ENCODE measurements at regions not wholly inside any gene's neighbourhood (a gene's known extent, or its start where the extent isn't known, plus 50 kb on each side); places are given as distances from the start of the nearest gene placed in this dataset.
"Not testable (repeated sequence)": the region's sequence is repeated elsewhere in the genome, so short reads cannot be mapped to it uniquely, and the experiment has no call there.

DNA sequence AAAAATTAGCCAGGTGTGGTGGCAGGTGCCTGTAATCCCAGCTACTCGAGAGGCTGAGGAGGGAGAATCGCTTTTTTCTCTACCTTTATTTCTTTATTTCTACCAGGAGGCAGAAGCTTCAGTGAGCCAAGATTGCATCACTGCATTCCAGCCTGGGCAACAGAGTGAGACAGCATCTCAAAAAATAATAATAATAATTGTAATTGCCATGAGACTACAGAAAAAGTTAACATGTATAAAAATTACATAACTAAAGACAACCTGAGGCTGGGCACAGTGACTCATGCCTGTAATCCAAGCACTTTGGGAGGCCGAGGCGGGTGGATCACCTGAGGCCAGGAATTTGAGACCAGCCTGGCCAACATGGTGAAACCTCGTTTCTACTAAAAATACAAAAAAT lies 181.5 kb downstream of the WSCD1 start:
- TF ChIP-seq, protein P1, sequence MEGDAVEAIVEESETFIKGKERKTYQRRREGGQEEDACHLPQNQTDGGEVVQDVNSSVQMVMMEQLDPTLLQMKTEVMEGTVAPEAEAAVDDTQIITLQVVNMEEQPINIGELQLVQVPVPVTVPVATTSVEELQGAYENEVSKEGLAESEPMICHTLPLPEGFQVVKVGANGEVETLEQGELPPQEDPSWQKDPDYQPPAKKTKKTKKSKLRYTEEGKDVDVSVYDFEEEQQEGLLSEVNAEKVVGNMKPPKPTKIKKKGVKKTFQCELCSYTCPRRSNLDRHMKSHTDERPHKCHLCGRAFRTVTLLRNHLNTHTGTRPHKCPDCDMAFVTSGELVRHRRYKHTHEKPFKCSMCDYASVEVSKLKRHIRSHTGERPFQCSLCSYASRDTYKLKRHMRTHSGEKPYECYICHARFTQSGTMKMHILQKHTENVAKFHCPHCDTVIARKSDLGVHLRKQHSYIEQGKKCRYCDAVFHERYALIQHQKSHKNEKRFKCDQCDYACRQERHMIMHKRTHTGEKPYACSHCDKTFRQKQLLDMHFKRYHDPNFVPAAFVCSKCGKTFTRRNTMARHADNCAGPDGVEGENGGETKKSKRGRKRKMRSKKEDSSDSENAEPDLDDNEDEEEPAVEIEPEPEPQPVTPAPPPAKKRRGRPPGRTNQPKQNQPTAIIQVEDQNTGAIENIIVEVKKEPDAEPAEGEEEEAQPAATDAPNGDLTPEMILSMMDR (IDR thresholded peaks at IDR 0.05) = not testable (repeated sequence)
- TF ChIP-seq POLR2A (IDR thresholded peaks at IDR 0.05) = not testable (repeated sequence)

Measured in testis (tissue), 2 donors.